ENCODE measurements at regions not wholly inside any gene's neighbourhood (a gene's known extent, or its start where the extent isn't known, plus 50 kb on each side); places are given as distances from the start of the nearest gene placed in this dataset.

DNA sequence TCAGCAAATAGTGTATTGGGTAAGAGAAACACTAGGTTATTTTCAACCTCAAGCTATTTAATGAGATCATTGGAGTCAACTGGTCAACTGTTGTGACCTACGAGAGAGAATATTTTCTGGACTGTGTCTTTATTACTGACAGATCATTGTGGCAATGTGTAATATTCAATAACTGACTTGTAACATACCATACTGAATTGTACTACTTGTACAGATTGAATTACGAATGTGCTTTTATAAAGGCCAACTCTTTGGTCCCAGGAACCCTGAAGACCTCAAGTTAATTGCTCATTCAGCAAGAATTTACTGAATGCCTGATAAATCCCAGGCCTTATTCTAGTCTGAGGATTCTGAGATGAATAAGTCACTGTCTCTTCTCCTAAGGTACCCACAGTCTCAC, 56.1 kb upstream of the CAMK1G start:
- H3K4me3 ChIP-seq (ENCODE audit: insufficient read depth, low read length, poor library complexity, severe bottlenecking), result no peak overlapping the region
- H3K27me3 ChIP-seq (ENCODE audit: low read length), result no peaks in the 10 kb centered on the region
- H3K79me2 ChIP-seq (ENCODE audit: insufficient read depth, low read length), result no peaks in the 10 kb centered on the region
- no peak overlapping the region for H2AFZ ChIP-seq (ENCODE audit: low read depth, low read length, severe bottlenecking)
- H4K20me1 ChIP-seq (ENCODE audit: low read depth, low read length), result no peaks in the 10 kb centered on the region
- TF ChIP-seq, protein P1, sequence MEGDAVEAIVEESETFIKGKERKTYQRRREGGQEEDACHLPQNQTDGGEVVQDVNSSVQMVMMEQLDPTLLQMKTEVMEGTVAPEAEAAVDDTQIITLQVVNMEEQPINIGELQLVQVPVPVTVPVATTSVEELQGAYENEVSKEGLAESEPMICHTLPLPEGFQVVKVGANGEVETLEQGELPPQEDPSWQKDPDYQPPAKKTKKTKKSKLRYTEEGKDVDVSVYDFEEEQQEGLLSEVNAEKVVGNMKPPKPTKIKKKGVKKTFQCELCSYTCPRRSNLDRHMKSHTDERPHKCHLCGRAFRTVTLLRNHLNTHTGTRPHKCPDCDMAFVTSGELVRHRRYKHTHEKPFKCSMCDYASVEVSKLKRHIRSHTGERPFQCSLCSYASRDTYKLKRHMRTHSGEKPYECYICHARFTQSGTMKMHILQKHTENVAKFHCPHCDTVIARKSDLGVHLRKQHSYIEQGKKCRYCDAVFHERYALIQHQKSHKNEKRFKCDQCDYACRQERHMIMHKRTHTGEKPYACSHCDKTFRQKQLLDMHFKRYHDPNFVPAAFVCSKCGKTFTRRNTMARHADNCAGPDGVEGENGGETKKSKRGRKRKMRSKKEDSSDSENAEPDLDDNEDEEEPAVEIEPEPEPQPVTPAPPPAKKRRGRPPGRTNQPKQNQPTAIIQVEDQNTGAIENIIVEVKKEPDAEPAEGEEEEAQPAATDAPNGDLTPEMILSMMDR (IDR thresholded peaks at IDR 0.05; ENCODE audit: insufficient read depth, low read length, poor library complexity, severe bottlenecking), result no peak
- no peak for TF ChIP-seq EZH2phosphoT487 (conservative IDR thresholded peaks at IDR 0.05; ENCODE audit: low read length)
- no peak overlapping the region for H3K27ac ChIP-seq (ENCODE audit: low read depth, low read length)
- no peaks in the 10 kb centered on the region for H3K9me3 ChIP-seq (ENCODE audit: insufficient read depth, low read length)
- no peak overlapping the region for H3K4me2 ChIP-seq (ENCODE audit: low read depth, low read length, poor library complexity, severe bottlenecking)
- H3K9me2 ChIP-seq (replicated peaks; ENCODE audit: insufficient read depth, low read length), result no peaks in the 10 kb centered on the region
- H3K36me3 ChIP-seq (ENCODE audit: low read length), result no peaks in the 10 kb centered on the region
- H3K9ac ChIP-seq (ENCODE audit: low read length), result no peak overlapping the region
- no peaks in the 10 kb centered on the region for H3F3A ChIP-seq (ENCODE audit: insufficient read depth)

DNA sequence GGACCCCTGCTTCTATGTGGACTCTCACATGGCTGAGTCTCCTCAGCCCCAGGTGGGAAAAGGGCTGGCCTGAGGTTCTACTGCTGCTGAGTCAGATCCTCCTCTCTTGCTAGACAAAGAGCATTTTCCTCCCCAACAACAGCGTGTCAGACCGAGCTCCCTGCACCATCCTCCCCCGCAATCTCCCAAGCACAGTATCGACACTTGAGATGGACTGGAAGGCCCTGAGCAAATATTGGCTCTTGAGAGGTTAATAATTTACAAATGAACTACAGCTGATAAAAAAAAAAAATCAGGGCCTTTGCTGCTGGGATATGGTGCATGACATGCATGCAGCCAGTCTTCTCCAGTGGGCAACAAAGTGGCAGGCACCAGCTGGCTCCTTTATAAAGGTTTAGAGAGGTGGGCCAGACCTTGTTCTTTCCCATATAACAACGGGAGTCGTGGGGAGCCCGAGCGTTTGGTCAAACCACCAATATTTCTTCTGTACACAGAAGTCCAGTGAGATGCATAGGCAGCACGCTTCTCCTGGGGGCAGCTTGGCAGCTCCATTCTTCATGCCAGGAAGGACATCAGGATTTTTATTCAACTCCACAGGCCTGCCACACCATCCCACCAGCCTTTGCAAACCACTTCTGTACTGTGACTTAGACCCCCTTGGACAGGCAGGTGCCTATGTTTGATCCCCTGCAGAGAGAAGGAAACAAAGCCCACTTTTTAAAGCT, 55.4 kb upstream of the CAMK1G start:
- H3K4me2 ChIP-seq (ENCODE audit: low read depth, low read length, poor library complexity, severe bottlenecking), result no peak overlapping the region
- H3K9me3 ChIP-seq (ENCODE audit: insufficient read depth, low read length), result no peaks in the 10 kb centered on the region
- TF ChIP-seq, protein P1 (IDR thresholded peaks at IDR 0.05; ENCODE audit: insufficient read depth, low read length, poor library complexity, severe bottlenecking), result no peak
- no peak for TF ChIP-seq EZH2phosphoT487 (conservative IDR thresholded peaks at IDR 0.05; ENCODE audit: low read length)
- no peaks in the 10 kb centered on the region for H3K36me3 ChIP-seq (ENCODE audit: low read length)
- no peak overlapping the region for H3K9ac ChIP-seq (ENCODE audit: low read length)
- no peaks in the 10 kb centered on the region for H3K9me2 ChIP-seq (replicated peaks; ENCODE audit: insufficient read depth, low read length)
- no peaks in the 10 kb centered on the region for H3K79me2 ChIP-seq (ENCODE audit: insufficient read depth, low read length)
- no peaks in the 10 kb centered on the region for H4K20me1 ChIP-seq (ENCODE audit: low read depth, low read length)
- no peaks in the 10 kb centered on the region for H3F3A ChIP-seq (ENCODE audit: insufficient read depth)
- no peak overlapping the region for H3K27ac ChIP-seq (ENCODE audit: low read depth, low read length)
- no peaks in the 10 kb centered on the region for H3K27me3 ChIP-seq (ENCODE audit: low read length)
- H3K4me3 ChIP-seq (ENCODE audit: insufficient read depth, low read length, poor library complexity, severe bottlenecking), result no peak overlapping the region
- H2AFZ ChIP-seq (ENCODE audit: low read depth, low read length, severe bottlenecking), result no peak overlapping the region

DNA sequence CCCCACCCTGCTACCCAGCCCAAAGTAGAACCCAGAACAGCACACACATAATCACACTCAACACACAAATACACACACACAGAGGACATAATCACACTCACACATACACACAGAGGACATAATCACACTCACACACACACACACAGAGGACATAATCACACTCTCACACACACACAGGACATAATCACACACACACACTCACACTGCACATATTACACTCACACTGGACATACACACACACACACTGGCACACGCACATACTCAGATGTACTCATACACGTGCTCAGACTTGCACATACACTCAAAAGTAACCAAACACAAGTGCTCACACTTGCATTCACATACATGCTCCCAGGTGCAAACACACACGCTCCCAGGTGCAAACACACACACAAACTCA, 54.3 kb upstream of the CAMK1G start:
- no peaks in the 10 kb centered on the region for H4K20me1 ChIP-seq (ENCODE audit: low read depth, low read length)
- H3K36me3 ChIP-seq (ENCODE audit: low read length), result no peaks in the 10 kb centered on the region
- H3F3A ChIP-seq (ENCODE audit: insufficient read depth), result no peaks in the 10 kb centered on the region
- H3K79me2 ChIP-seq (ENCODE audit: insufficient read depth, low read length), result no peaks in the 10 kb centered on the region
- H3K4me3 ChIP-seq (ENCODE audit: insufficient read depth, low read length, poor library complexity, severe bottlenecking), result no peak overlapping the region
- H3K9ac ChIP-seq (ENCODE audit: low read length), result no peak overlapping the region
- no peak overlapping the region for H3K27ac ChIP-seq (ENCODE audit: low read depth, low read length)
- TF ChIP-seq, protein P1 (IDR thresholded peaks at IDR 0.05; ENCODE audit: insufficient read depth, low read length, poor library complexity, severe bottlenecking), result no peak
- TF ChIP-seq EZH2phosphoT487 (conservative IDR thresholded peaks at IDR 0.05; ENCODE audit: low read length), result no peak
- no peaks in the 10 kb centered on the region for H3K27me3 ChIP-seq (ENCODE audit: low read length)
- no peaks in the 10 kb centered on the region for H3K9me3 ChIP-seq (ENCODE audit: insufficient read depth, low read length)
- H2AFZ ChIP-seq (ENCODE audit: low read depth, low read length, severe bottlenecking), result no peak overlapping the region
- no peaks in the 10 kb centered on the region for H3K9me2 ChIP-seq (replicated peaks; ENCODE audit: insufficient read depth, low read length)
- H3K4me2 ChIP-seq (ENCODE audit: low read depth, low read length, poor library complexity, severe bottlenecking), result no peak overlapping the region

All from SU-DHL-6 (cell line).